Liver (tissue), 7 donors: ENCODE measurements at regions not wholly inside any gene's neighbourhood (a gene's known extent, or its start where the extent isn't known, plus 50 kb on each side); places are given as distances from the start of the nearest gene placed in this dataset.

Experiments used
- DNase-seq: peaks from one replicate; pipeline ENCODE4 v3.0.0-alpha.2; 2017; ENCODE audit warnings: low spot score
- H3K27ac ChIP-seq, 2 donors: one replicate each; pipeline ENCODE4 v1.7.0; 2013; ENCODE audit warnings: inconsistent platforms in 2 of 2, low read length in 2 of 2, control low read depth in 1 of 2, low read depth in 1 of 2, mild to moderate bottlenecking in 1 of 2
- H3K27me3 ChIP-seq, 4 donors: one replicate each; pipeline versions ENCODE4 v1.6.1 to v1.7.0; 2013; ENCODE audit warnings: low read length in 3 of 4, inconsistent platforms in 1 of 4, mild to moderate bottlenecking in 1 of 4, moderate library complexity in 1 of 4; ENCODE audit not compliant: control insufficient read depth in 4 of 4, insufficient read depth in 4 of 4
- H3K36me3 ChIP-seq, 4 donors: one replicate each; pipeline versions ENCODE4 v1.6.1 to v1.7.0; 2013; ENCODE audit warnings: low read length in 3 of 4, mild to moderate bottlenecking in 3 of 4, low read depth in 1 of 4, moderate library complexity in 1 of 4; ENCODE audit not compliant: control insufficient read depth in 4 of 4, insufficient read depth in 3 of 4
- H3K4me1 ChIP-seq, 4 donors: one replicate each; pipeline versions ENCODE4 v1.6.1 to v1.7.0; 2013; ENCODE audit warnings: low read length in 3 of 4, mild to moderate bottlenecking in 3 of 4, moderate library complexity in 1 of 4; ENCODE audit not compliant: control insufficient read depth in 4 of 4, insufficient read depth in 4 of 4
- H3K4me3 ChIP-seq, 3 donors: one replicate each; pipeline versions ENCODE4 v1.6.1 to v1.7.0; 2013; ENCODE audit warnings: low read length in 3 of 3, control low read depth in 1 of 3, low read depth in 1 of 3, mild to moderate bottlenecking in 1 of 3
- H3K9ac ChIP-seq, 2 donors: one replicate each; pipeline ENCODE4 v1.7.0; 2013; ENCODE audit warnings: low read length in 2 of 2, mild to moderate bottlenecking in 2 of 2, moderate library complexity in 2 of 2, control low read depth in 1 of 2, low read depth in 1 of 2
- H3K9me3 ChIP-seq, 4 donors: one replicate each; pipeline versions ENCODE4 v1.6.1 to v1.7.0; 2013; ENCODE audit warnings: low read length in 3 of 4; ENCODE audit not compliant: control insufficient read depth in 4 of 4
- ATF3 ChIP-seq: IDR thresholded peaks from 2 replicates; pipeline ENCODE4 v1.6.1; 2016; ENCODE audit warnings: antibody characterized with exemption
- EGR1 ChIP-seq, 2 donors: IDR thresholded peaks; 2 replicates each; pipeline ENCODE4 v1.6.1; 2016 to 2018; ENCODE audit warnings: antibody characterized with exemption in 2 of 2, low read depth in 2 of 2
- FOXA2 ChIP-seq: IDR thresholded peaks from 2 replicates; pipeline ENCODE4 v1.6.1; 2016; ENCODE audit warnings: antibody characterized with exemption
- HNF4A ChIP-seq, 2 donors: conservative IDR thresholded peaks; 2 replicates each; pipeline ENCODE4 v1.6.1; 2016; ENCODE audit warnings: antibody characterized with exemption in 2 of 2, mild to moderate bottlenecking in 2 of 2
- HNF4G ChIP-seq: IDR thresholded peaks from 2 replicates; pipeline ENCODE4 v1.6.1; 2016; ENCODE audit warnings: antibody characterized with exemption
- JUND ChIP-seq, 2 donors: IDR thresholded peaks; 2 replicates each; pipeline ENCODE4 v1.6.1; 2016; ENCODE audit warnings: antibody characterized with exemption in 2 of 2
- MAX ChIP-seq: IDR thresholded peaks from 2 replicates; pipeline ENCODE4 v1.6.1; 2016; ENCODE audit warnings: antibody characterized with exemption
- NR2F2 ChIP-seq: IDR thresholded peaks from 2 replicates; pipeline ENCODE4 v1.6.1; 2016; ENCODE audit warnings: antibody characterized with exemption
- RAD21 ChIP-seq, 2 donors: IDR thresholded peaks; 2 replicates each; pipeline ENCODE4 v1.6.1; 2016; ENCODE audit warnings: antibody characterized with exemption in 2 of 2, mild to moderate bottlenecking in 2 of 2
- RXRA ChIP-seq, 2 donors: IDR thresholded peaks; 2 replicates each; pipeline ENCODE4 v1.6.1; 2017 to 2018; ENCODE audit warnings: antibody characterized with exemption in 2 of 2, mild to moderate bottlenecking in 1 of 2
- SP1 ChIP-seq: IDR thresholded peaks from 2 replicates; pipeline ENCODE4 v1.6.1; 2018; ENCODE audit warnings: antibody characterized with exemption, mild to moderate bottlenecking
- TAF1 ChIP-seq: conservative IDR thresholded peaks from 2 replicates; pipeline ENCODE4 v1.6.1; 2016; ENCODE audit warnings: antibody characterized with exemption, mild to moderate bottlenecking
- YY1 ChIP-seq: IDR thresholded peaks from 2 replicates; pipeline ENCODE4 v1.6.1; 2016; ENCODE audit warnings: antibody characterized with exemption, mild to moderate bottlenecking
- ZBTB33 ChIP-seq: IDR thresholded peaks from 2 replicates; pipeline ENCODE4 v1.6.1; 2016; ENCODE audit warnings: antibody characterized with exemption
- WGBS: extraction: QIAGEN DNeasy Blood & Tissue Kit; methylation state at CpG from one replicate; pipeline ENCODE4 v1.1.7; 2013; 5-methylcytosine and 5-hydroxymethylcytosine counted together
- TF ChIP-seq, protein P1 (sequence below): IDR thresholded peaks from 2 replicates; pipeline ENCODE4 v1.6.1; 2016; ENCODE audit warnings: antibody characterized with exemption, mild to moderate bottlenecking
- donor health status: healthy.
- donor health status: healthy.
- donor health status: healthy.
- donor health status: healthy.

GRCh38 chr14:30271811-30272323 lies 287.1 kb upstream of the G2E3 start:
- Histone ChIP-seq H3K27me3 (peaks cover 0 to 6% (median 0%) of the 10 kb centered on the region in 4 donors), H3K4me1 (peaks cover 0 to 5% (median 2%) of the 10 kb centered on the region in 4 donors), H3K9ac (no peak overlapping the region), H3K9me3 (no peaks in the 10 kb centered on the region), H3K27ac (no peak overlapping the region), H3K36me3 (no peaks in the 10 kb centered on the region), H3K4me3 (no peak overlapping the region)
- WGBS: 93% methylated on average over 6 of the region's 6 CpGs
- no peak for DNase-seq
- no peak for TF ChIP-seq SP1
- TF ChIP-seq EGR1 (IDR thresholded peaks at IDR 0.05; ENCODE audit: low read depth in 2 of 2): no peak

DNA sequence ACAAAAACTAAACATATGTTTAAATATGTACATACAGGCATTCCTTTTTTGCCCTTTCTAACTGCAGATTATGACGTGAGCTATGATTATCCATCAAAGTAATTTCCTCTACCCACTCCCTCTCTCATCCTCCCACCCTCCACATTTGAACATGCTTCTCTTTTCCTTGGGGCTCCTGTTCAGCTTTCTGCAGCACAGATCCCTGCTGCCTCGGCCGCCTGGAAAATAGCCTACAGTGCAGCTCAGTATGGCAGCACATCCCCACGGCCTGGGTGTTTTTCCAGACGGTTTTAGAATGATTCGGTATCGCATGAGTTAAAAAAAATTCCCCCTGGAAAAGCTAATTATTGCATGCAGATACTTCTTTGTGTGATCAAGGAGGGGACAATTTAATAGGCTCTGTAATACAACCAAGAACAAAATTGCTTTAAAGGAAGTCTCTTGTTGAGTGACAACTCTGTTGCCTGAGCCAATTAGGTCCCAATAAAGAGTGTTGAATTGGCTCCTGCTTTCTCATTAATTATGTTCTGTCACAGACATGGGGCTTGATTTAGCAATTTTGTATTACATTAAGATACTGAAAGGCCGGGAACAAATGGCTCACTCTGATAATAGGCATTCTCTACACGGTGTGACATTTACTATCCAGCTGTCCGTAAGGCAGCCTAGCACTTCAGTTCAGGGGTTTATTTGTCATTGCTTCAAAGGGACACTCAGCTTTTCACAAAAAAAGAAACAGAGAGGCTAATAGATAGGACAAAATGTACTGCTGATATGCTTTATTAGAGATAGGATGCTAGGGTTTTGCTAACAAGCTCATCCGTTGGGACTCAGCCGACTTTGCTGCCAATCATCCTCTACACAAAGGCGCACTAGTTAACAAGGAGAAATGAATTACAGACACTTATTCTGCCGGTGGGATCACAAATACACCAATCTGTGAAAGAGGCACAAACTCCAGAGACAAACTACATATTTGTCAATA lies 285.8 kb upstream of the G2E3 start:
- peaks cover 0 to 5% (median 2%) of the 10 kb centered on the region in 4 donors for H3K4me1 ChIP-seq
- no peak overlapping the region for H3K4me3 ChIP-seq

More for the DNA sequence above, 285.8 kb upstream of the G2E3 start:
- no peaks in the 10 kb centered on the region for H3K36me3 ChIP-seq
- peaks cover 0 to 6% (median 0%) of the 10 kb centered on the region in 4 donors for H3K27me3 ChIP-seq
- no peak overlapping the region for H3K27ac ChIP-seq
- 80% methylated on average over 14 of the region's 14 CpGs for WGBS
- TF ChIP-seq TAF1: no peak
- no peak for TF ChIP-seq ATF3
- no peak for TF ChIP-seq HNF4G
- TF ChIP-seq, protein P1, sequence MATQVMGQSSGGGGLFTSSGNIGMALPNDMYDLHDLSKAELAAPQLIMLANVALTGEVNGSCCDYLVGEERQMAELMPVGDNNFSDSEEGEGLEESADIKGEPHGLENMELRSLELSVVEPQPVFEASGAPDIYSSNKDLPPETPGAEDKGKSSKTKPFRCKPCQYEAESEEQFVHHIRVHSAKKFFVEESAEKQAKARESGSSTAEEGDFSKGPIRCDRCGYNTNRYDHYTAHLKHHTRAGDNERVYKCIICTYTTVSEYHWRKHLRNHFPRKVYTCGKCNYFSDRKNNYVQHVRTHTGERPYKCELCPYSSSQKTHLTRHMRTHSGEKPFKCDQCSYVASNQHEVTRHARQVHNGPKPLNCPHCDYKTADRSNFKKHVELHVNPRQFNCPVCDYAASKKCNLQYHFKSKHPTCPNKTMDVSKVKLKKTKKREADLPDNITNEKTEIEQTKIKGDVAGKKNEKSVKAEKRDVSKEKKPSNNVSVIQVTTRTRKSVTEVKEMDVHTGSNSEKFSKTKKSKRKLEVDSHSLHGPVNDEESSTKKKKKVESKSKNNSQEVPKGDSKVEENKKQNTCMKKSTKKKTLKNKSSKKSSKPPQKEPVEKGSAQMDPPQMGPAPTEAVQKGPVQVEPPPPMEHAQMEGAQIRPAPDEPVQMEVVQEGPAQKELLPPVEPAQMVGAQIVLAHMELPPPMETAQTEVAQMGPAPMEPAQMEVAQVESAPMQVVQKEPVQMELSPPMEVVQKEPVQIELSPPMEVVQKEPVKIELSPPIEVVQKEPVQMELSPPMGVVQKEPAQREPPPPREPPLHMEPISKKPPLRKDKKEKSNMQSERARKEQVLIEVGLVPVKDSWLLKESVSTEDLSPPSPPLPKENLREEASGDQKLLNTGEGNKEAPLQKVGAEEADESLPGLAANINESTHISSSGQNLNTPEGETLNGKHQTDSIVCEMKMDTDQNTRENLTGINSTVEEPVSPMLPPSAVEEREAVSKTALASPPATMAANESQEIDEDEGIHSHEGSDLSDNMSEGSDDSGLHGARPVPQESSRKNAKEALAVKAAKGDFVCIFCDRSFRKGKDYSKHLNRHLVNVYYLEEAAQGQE: no peak
- no peak for TF ChIP-seq MAX
- no peak for TF ChIP-seq JUND (IDR thresholded peaks at IDR 0.05)
- TF ChIP-seq YY1: no peak
- no peak for TF ChIP-seq RXRA (IDR thresholded peaks at IDR 0.05)
- no peak for TF ChIP-seq NR2F2
- TF ChIP-seq RAD21 (IDR thresholded peaks at IDR 0.05): no peak
- no peak for TF ChIP-seq SP1
- no peak for TF ChIP-seq HNF4A (conservative IDR thresholded peaks at IDR 0.05)
- no peak for TF ChIP-seq EGR1 (IDR thresholded peaks at IDR 0.05; ENCODE audit: low read depth in 2 of 2)
- TF ChIP-seq FOXA2: no peak
- no peak for TF ChIP-seq ZBTB33
- DNase-seq: no peak
- H3K9ac ChIP-seq: no peak overlapping the region
- no peaks in the 10 kb centered on the region for H3K9me3 ChIP-seq
